GM18907 (cell line): ENCODE measurements at regions not wholly inside any gene's neighbourhood (a gene's known extent, or its start where the extent isn't known, plus 50 kb on each side); places are given as distances from the start of the nearest gene placed in this dataset.

Source experiments
- ATAC-seq: cut with Tn5 transposase; IDR thresholded peaks from one replicate; pipeline ENCODE4 v1.9.1; 2021; ENCODE audit warnings: mild to moderate bottlenecking, moderate library complexity; ENCODE audit not compliant: unreplicated experiment

DNA sequence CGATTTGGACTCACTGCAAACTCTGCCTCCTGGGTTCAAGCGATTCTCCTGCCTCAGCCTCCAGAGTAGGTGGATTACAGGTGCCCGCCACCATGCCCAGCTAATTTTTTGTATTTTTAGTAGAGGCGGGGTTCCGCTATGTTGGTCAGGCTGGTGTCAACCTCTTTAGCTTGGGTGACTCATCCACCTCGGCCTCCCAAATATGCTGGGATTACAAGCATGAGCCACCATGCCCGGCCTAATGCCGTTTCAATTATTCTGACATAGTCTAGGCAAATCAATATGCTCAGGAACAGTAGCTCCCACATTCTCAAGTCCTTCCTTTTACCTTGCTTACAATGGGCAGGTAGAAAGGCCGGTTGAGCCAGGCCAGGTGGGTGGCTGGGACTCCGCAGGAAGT lies 82.0 kb upstream of the EEA1 start:
- no peak for ATAC-seq

GRCh38 chr12:93015871-93016751 lies 87.0 kb upstream of the EEA1 start:
- ATAC-seq, result no peak

DNA sequence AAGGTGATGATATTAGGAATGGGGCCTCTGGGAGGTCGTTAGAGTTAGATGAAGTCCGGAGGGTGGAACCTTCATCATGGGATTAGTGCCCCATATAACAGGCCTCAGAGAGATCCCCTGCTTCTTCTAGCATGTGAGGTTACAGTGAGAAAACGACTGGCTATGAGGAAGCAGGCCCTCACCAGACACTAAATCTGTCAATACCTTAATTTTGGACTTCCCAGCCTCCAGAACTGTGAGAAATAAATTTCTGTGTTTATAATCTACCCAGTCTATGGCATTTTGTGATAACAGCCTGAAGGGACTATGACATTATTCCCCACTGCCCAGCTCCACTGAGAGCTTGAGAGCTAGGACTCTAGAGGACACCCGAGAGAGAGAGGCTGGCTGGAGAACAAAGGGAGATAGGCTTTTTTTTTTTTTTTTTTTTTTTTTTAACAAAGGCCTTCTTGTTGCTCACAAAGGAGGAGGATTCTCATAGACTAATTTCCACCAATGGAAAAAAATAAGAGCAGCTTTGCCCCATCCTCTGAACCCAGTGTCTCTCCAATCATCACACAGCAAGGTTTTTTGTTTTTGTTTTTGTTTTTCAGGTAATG lies 87.8 kb upstream of the EEA1 start:
- ATAC-seq, result no peak

DNA sequence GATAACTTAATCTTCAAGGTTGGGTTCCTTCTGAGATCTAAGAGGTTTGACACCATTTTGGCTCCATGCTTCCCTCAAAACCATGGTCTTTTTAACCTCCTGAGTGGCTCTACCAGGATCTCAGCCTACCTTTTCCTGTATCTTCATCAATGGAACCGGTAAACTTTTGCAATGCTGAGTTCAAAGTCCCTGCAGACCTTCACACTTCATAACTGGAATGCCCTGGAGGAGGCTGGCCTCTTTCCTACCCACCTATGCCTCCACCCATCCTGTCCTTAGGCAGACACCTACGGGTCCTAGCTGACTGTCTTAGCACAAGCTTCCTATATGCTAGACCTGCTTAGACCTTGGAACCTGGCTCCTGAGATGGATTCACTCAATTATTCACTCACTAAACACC lies 89.5 kb upstream of the EEA1 start:
- no peak for ATAC-seq

GRCh38 chr12:93019212-93019927 lies 90.3 kb upstream of the EEA1 start:
- no peak for ATAC-seq

DNA sequence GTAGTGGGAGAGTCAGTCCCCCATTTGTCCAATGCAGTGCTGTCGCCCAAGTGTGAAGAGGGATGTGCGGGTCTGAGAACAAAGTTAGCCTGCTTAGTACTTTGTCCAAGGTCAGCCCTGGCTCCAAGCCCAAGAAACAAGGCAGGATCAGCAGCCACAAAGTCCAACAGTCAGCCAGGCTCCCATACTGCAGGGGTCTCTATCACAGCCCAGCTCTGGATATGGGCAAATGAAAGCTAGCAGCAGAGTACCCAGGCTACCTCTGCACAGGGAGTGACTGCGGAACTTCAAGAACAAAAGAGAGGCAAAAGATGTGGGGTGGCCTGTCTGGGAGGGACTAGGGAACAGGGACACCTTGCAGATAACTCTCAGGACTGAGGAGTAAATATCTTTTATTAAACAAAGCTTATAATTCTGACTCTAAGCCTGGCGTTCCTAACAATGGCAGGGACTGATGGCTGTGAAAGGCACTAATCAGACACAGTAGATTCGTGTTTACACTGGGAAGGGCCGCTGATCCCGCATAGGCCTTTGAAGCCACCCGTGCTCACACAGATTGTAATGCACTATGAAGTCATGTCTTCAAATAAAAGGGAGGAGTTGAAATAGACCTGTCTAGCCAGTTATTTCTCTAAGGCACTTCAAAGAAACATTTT lies 91.0 kb upstream of the EEA1 start:
- no peak for ATAC-seq

DNA sequence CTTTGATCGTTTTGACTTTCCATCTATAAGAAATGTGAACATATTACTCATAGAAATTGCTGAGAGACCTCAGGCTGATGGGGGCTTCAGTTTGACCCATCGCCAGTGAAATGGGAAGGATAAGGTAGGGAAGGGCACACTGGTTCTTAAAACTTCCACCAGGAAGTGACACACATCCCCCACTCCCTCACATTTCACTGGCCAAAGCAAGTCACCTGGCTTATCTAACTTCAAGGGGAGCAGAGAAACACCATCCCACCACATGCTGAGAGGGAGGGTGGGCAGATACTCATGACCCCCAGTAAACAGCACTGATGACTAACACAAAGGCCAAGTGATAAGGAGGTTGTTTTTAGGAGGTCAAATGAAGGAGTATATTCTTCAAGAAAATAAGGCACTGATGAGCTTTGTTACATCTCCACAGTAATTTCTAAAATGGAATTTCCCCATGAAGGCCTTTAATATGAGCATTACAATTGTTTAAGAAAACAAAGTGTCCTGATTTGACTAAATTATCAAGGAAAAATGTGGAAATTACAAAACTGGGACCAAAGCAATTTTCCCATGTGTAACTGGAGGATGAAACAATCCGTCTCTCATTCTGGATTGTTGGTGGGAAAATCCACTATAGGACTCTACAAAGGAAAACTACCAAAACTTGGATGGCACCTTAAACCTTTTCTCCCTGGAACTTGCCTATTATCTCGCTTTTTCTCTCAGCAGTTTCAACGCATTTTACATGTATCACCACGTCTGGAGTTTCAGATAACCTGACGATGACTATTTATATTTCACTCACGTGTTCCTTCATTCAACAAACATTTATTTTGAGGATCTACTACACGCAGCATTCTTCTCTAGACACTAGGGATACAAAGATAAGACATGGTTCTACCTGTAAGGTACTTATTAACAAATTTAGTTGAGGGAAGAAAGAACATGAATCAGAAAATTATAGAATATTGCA lies 91.8 kb upstream of the EEA1 start:
- ATAC-seq, result no peak

- ATAC-seq, result no peak
Measured at GRCh38 chr12:93022603-93023340, 93.7 kb upstream of the EEA1 start.

DNA sequence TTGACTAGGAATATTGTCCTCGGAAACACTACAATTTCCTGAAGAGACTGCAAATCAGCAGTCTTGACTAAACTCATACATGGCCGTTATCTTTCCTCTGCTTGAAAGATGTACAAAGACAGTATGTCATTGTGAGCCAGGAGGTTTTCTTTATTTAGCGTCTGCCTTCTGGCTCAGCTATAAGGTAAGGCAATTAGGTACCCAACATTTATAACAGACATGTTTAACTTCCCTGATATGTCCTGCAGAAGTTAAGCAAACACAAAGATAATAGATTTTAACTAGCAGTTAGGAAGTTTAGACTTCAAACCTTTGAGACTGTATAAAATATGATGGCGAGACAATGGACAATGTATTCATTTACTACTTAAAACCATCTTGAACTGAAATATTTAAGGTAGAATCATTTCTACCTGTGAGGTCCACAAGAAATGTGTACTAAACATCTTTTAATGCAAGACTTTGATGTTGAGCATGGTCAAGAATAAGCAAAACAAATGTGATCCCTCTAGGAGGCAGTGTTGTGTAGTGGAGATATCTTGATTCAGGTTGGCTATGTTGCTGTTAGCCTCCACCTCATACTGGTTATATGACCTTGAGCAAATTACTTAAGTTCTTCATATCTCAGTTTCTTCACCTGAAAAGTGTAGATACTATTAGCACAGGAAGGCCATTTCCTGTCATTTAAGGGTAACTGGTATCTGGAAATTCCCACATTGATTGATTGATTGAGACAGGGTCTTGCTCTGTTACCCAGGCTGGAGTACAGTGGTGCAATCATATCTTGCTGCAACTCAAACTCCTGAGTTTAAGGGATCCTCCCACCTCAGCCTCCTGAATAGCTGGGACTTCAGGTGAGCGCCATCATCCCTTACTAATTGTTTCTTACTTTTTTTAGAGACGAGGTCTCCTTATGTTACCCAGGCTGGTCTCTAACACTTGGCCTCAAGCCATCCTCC lies 96.3 kb upstream of the EEA1 start:
- ATAC-seq, result peak; percentile 64

DNA sequence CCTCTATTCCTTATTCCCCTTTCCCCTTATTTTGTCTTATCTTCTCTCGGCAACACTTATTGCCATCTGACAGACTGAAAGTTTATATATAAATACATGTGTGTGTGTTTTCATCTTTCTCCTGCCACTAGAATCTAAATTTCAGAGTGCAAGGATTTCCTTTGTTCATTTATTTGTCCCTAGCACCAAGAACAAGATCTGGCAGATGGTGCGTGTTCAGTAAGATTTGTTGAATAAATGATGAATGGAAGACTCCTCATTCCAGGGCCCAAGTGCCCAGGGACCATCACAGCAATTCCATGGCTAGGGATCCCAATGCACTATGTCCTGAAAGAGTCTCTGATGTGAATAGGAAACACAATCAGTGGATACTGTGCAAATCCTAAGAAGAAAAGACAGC lies 97.9 kb upstream of the EEA1 start:
- no peak for ATAC-seq

DNA sequence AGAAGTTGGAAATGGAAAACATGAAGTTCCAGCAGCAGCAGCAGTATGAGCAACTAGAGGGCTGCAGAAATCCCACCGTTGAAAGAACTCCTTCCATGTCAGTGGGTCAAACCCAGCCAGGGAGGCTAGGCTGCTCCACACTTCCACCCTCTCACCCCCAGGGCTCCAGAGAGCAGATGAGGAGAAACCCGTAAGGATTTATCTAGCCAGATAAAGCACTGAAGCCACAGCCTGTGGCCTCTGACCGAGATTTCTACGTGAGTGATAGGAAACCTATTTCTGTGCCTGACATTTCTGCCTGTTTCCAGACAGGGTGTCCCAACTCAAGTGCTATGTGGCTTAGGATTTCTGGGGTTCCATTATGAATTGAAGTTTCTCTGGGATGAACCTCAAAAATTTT lies 100.0 kb upstream of the EEA1 start:
- ATAC-seq, result no peak

DNA sequence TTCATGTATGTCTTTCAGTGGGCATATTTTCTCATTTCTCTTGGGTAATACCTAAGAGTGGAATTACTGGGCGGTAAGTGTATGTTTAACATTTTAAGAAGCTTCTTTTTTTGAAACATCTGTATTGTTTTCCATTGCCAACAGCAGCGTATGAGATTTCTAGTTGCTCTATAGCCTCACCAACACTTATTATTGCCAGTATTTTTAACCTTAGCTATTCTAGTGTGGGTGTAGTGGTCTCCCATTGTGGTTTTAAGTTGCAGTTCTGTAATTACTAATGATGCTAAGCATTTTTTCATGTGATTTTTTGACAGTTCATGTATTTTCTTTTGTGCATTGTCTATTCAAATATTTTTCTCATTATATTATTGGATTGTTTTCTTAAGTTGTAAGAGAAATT lies 101.9 kb upstream of the EEA1 start:
- no peak for ATAC-seq

DNA sequence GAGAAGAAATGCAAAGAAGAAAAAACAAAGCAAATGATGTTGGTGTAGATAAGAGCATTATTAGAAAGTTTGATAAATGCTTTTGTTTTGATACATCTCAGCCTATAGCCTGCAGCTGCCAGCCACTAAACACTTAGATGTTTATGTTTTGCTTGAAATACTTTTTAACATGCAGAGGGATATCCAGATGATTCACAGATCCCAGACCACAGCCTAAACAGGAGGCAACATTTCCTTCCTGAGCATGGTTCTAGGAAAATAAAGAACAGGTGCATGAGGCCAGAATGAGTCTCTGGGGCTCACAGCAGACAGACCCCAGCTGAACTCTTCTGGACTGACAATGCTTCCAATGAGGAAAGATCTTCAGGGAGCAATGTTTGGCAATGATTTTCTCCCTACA lies 103.7 kb upstream of the EEA1 start:
- no peak for ATAC-seq

DNA sequence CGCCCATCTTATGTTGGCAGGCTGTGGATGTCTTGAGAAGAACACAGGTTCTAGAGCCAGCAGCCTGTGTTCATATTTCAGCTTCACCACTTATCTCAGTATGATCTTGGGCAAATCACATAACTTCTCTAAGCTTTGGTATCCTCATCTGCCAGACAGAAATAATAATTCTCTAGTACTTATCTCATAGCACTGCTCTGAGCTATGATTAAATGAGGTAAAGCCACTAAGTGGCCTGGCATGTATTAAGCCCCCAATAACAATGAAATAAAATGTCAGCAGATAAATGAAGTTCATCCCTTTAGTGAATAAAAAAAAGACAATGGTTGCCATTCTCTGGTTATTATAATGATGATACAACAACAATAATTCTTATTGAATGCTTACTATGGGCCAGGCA lies 104.9 kb upstream of the EEA1 start:
- ATAC-seq, result no peak

GRCh38 chr12:93039062-93039461 lies 110.0 kb upstream of the EEA1 start:
- ATAC-seq, result no peak

- ATAC-seq, result no peak
Measured at GRCh38 chr12:93039930-93040329, 110.8 kb upstream of the EEA1 start.

DNA sequence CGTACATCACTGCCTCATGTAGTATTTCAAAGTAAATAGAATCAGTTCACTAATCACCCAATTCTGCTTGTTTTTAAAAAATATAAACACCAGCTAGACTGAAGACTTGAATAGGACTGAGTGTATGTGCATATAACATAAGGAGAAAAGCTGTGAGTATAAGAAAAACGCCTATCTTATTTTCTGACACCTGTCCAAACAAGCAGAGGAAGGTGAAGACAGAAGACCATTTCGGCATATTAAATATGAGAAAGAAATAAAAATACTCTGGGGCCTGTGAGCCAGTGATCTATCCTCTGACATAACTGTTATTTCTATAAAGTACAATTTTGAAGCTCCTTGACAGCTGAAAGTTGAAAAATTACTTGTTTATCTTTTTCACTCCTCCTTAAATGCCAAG lies 111.3 kb upstream of the EEA1 start:
- ATAC-seq, result no peak

DNA sequence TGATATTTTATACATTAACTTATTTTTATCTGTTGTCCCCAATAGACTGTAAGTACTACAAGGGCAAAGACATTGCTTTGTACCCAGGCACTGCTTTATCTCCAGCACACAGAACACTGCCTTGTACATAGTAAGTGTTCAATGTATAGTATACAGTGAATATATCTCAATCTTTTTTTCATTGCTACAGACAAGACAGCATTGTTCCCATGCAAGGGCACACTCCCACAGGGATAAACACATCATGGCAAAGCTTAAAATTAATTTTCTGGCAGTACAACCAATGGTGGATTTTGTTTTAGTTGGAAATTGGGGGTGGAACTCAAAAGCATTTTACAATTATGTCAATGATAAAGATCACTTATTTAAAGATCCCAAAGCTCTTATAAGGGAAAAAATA lies 112.3 kb upstream of the EEA1 start:
- ATAC-seq, result no peak

GRCh38 chr12:93042283-93042682 lies 113.2 kb upstream of the EEA1 start:
- ATAC-seq, result no peak
